WTC11 (cell line): ENCODE measurements at regions not wholly inside any gene's neighbourhood (a gene's known extent, or its start where the extent isn't known, plus 50 kb on each side); places are given as distances from the start of the nearest gene placed in this dataset.
A peak's percentile ranks its signal among the peaks of the same experiment; 100 is the strongest.

ENCODE experiments used
- ATAC-seq: fragments of 200-7000 bp; cut with Tn5 transposase; 2 replicates; pipeline ENCODE4 v1.10.0; 2021; ENCODE audit warnings: mild to moderate bottlenecking, moderate library complexity
- CTCF ChIA-PET: fragments of 300-600 bp; sonication (Branson Sonifier 250); formaldehyde crosslinking; loops from one replicate; lab custom pipeline; 2021; ENCODE audit warnings: antibody characterized with exemption; lab: Charles Lee
- POLR2A ChIA-PET: fragments of 350-600 bp; sonication (Branson Sonifier 250); formaldehyde crosslinking; loops from one replicate; lab custom pipeline; 2021; ENCODE audit warnings: antibody characterized with exemption; lab: Charles Lee
- DNase-seq: peaks from one replicate; pipeline ENCODE4 v3.0.0; 2021; ENCODE audit warnings: low spot score
- H3K27ac Mint-ChIP-seq: 2 replicates; pipeline ENCODE4 v1.8.0; 2021; ENCODE audit warnings: mixed read lengths
- H3K27me3 Mint-ChIP-seq: 2 replicates; pipeline ENCODE4 v1.8.0; 2021; ENCODE audit warnings: low read depth, mild to moderate bottlenecking, moderate library complexity, mixed read lengths
- H3K36me3 Mint-ChIP-seq: 2 replicates; pipeline ENCODE4 v1.8.0; 2021; ENCODE audit warnings: mixed read lengths
- H3K4me1 Mint-ChIP-seq: 2 replicates; pipeline ENCODE4 v1.8.0; 2022; ENCODE audit warnings: mixed read lengths
- H3K4me3 Mint-ChIP-seq: 2 replicates; pipeline ENCODE4 v1.8.0; 2021; ENCODE audit warnings: mild to moderate bottlenecking, moderate library complexity, mixed read lengths
- H3K9me3 Mint-ChIP-seq: 2 replicates; pipeline ENCODE4 v1.8.0; 2021; ENCODE audit warnings: mixed read lengths
- ATF1 ChIP-seq: sonication (generic); formaldehyde crosslinking; IDR thresholded peaks from 2 replicates; pipeline ENCODE4 v1.8.1; 2023; ENCODE audit warnings: mild to moderate bottlenecking, moderate library complexity, missing genetic modification reagents
- CBFB ChIP-seq: sonication (generic); formaldehyde crosslinking; IDR thresholded peaks from 2 replicates; pipeline ENCODE4 v1.8.1; 2022; ENCODE audit warnings: mild to moderate bottlenecking, low read depth, missing genetic modification reagents
- ETV6 ChIP-seq: sonication (generic); formaldehyde crosslinking; IDR thresholded peaks from 2 replicates; pipeline ENCODE4 v1.8.1; 2022; ENCODE audit warnings: mild to moderate bottlenecking, missing genetic modification reagents
- FOXK1 ChIP-seq: sonication (generic); formaldehyde crosslinking; IDR thresholded peaks from 2 replicates; pipeline ENCODE4 v1.8.0; 2022; ENCODE audit warnings: mild to moderate bottlenecking, moderate library complexity, missing genetic modification reagents
- GABPB1 ChIP-seq: sonication (generic); formaldehyde crosslinking; IDR thresholded peaks from 2 replicates; pipeline ENCODE4 v1.8.1; 2023; ENCODE audit warnings: mild to moderate bottlenecking, missing genetic modification reagents
- MXD4 ChIP-seq: fragments of 250-450 bp; sonication (Bioruptor Pico); IDR thresholded peaks from 2 replicates; pipeline ENCODE4 v1.8.0; 2021; ENCODE audit warnings: mild to moderate bottlenecking, moderate library complexity, borderline replicate concordance
- NR1H2 ChIP-seq: sonication (generic); formaldehyde crosslinking; IDR thresholded peaks from 2 replicates; pipeline ENCODE4 v1.9.0; 2021; ENCODE audit warnings: mild to moderate bottlenecking, moderate library complexity, missing genetic modification reagents
- RELA ChIP-seq: sonication (generic); formaldehyde crosslinking; IDR thresholded peaks from 2 replicates; pipeline ENCODE4 v1.8.1; 2022; ENCODE audit warnings: missing genetic modification reagents, mild to moderate bottlenecking, borderline replicate concordance
- TCF7 ChIP-seq: sonication (generic); formaldehyde crosslinking; IDR thresholded peaks from 2 replicates; pipeline ENCODE4 v1.8.0; 2022; ENCODE audit warnings: mild to moderate bottlenecking, low read depth, missing genetic modification reagents, moderate library complexity
- TEAD4 ChIP-seq: sonication (generic); formaldehyde crosslinking; IDR thresholded peaks from 2 replicates; pipeline ENCODE4 v1.8.0; 2022; ENCODE audit warnings: mild to moderate bottlenecking, missing genetic modification reagents
- TP53 ChIP-seq: sonication (generic); formaldehyde crosslinking; IDR thresholded peaks from 2 replicates; pipeline ENCODE4 v1.8.1; 2023; ENCODE audit warnings: mild to moderate bottlenecking, missing genetic modification reagents
- ZNF317 ChIP-seq: sonication (generic); formaldehyde crosslinking; IDR thresholded peaks from 2 replicates; pipeline ENCODE4 v1.8.1; 2023; ENCODE audit warnings: low read depth, mild to moderate bottlenecking, moderate library complexity, missing genetic modification reagents, borderline replicate concordance
- ZNF423 ChIP-seq: fragments of 250-450 bp; sonication (Bioruptor Pico); IDR thresholded peaks from 2 replicates; pipeline ENCODE4 v2.1.2; 2022; ENCODE audit warnings: mild to moderate bottlenecking, moderate library complexity
- TF ChIP-seq, protein P1 (sequence below): sonication (generic); formaldehyde crosslinking; IDR thresholded peaks from 2 replicates; pipeline ENCODE4 v1.8.1; 2023; ENCODE audit warnings: mild to moderate bottlenecking, missing genetic modification reagents
- TF ChIP-seq, protein P2 (sequence below): fragments of 250-450 bp; sonication (Bioruptor Pico); IDR thresholded peaks from 2 replicates; pipeline ENCODE4 v1.9.0; 2021; ENCODE audit warnings: mild to moderate bottlenecking
- TF ChIP-seq, protein P3 (sequence below): sonication (generic); formaldehyde crosslinking; IDR thresholded peaks from 2 replicates; pipeline ENCODE4 v1.8.1; 2023; ENCODE audit warnings: mild to moderate bottlenecking, missing genetic modification reagents, moderate library complexity
- TF ChIP-seq, protein P4 (sequence below): fragments of 250-450 bp; sonication (Bioruptor Pico); conservative IDR thresholded peaks from 2 replicates; pipeline ENCODE4 v1.9.0; 2021; ENCODE audit warnings: mild to moderate bottlenecking
- TF ChIP-seq, protein P5 (sequence below): sonication (generic); formaldehyde crosslinking; IDR thresholded peaks from 2 replicates; pipeline ENCODE4 v1.8.1; 2022; ENCODE audit warnings: mild to moderate bottlenecking, missing genetic modification reagents, moderate library complexity, borderline replicate concordance
- TF ChIP-seq, protein P6 (sequence below): sonication (generic); formaldehyde crosslinking; IDR thresholded peaks from 2 replicates; pipeline ENCODE4 v1.8.1; 2022; ENCODE audit warnings: low read depth, missing genetic modification reagents, borderline replicate concordance

DNA sequence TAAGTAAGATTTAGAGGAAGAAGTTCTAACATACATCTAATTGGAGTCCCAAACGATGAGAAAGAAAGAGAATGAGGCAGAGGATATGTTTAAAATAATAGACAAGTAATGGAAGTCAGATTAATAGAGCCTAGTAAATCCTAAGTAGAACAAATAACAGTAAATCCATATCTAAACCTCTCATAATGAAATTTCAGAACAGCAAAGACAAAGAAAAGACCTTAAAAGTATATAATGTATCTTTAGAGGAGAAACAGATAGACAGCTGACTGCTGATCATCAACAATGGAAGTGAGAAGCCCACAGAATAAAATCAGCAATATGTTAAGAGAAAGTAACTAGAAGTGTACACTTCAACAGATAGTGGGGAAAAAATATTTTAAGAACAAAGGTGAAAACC is 536.2 kb upstream of the ZFHX3 start:
- TF ChIP-seq FOXK1 = no peak
- TF ChIP-seq, protein P1, sequence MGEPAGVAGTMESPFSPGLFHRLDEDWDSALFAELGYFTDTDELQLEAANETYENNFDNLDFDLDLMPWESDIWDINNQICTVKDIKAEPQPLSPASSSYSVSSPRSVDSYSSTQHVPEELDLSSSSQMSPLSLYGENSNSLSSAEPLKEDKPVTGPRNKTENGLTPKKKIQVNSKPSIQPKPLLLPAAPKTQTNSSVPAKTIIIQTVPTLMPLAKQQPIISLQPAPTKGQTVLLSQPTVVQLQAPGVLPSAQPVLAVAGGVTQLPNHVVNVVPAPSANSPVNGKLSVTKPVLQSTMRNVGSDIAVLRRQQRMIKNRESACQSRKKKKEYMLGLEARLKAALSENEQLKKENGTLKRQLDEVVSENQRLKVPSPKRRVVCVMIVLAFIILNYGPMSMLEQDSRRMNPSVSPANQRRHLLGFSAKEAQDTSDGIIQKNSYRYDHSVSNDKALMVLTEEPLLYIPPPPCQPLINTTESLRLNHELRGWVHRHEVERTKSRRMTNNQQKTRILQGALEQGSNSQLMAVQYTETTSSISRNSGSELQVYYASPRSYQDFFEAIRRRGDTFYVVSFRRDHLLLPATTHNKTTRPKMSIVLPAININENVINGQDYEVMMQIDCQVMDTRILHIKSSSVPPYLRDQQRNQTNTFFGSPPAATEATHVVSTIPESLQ = no peak
- peak; percentile 87 for TF ChIP-seq ZNF317 (CRISPR knock-in tag)
- H3K9me3 Mint-ChIP-seq = peaks cover 43% of the 10 kb centered on the region
- H3K36me3 Mint-ChIP-seq = peaks cover 28% of the 10 kb centered on the region
- POLR2A ChIA-PET = interaction anchor here (0.5 to 0.6 kb wide), 2 partner anchors 12 to 135 kb away, joined by 3 to 6 read pairs; no protein-coding TSS in a partner anchor
- DNase-seq = no peak
- ATAC-seq = no peak
- peaks cover 3% of the 10 kb centered on the region; the same call in 1 of the 2 replicates for H3K27me3 Mint-ChIP-seq
- CTCF ChIA-PET = no interaction called here
- no peak overlapping the region for H3K4me3 Mint-ChIP-seq
- H3K4me1 Mint-ChIP-seq = peaks cover under 1% of the 10 kb centered on the region
- H3K27ac Mint-ChIP-seq = no peak overlapping the region

DNA sequence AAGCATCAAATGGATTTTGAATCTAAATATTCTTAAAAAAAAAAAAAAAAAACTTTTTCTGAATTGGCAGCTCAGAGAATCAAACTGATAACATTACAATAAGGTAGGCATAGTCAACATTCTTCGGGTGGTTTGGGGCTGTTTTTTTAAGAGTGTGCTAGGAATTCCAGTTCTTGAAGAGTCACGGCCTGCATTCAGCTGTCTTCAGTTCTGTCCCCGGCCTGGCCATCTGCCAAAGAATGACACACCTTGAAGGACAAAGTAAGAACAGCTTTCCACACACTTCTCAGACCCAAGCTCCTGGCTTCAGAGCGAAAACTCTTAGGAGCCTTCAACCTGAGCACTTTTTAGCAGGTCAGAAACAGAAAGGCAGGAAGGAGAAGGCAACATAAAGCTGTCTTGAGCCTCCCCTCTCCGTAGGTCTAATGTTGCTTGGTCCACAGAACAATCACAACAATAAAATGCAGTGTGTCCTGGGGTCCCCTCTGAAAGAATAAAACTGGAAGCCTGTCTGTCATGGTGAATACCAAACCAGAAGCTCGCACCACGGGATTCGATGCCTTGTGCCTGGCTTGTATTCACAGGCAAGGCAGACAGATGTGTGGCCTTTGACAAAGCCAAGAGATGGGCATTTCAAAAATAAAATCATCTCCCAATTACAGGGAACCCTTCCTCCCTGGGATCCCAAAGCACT is 524.4 kb upstream of the ZFHX3 start:
- POLR2A ChIA-PET = interaction anchor here (0.6 to 0.7 kb wide), 2 partner anchors 12 to 100 kb away, joined by 5 to 6 read pairs; no protein-coding TSS in a partner anchor
- peak; percentile 25 for DNase-seq

DNA sequence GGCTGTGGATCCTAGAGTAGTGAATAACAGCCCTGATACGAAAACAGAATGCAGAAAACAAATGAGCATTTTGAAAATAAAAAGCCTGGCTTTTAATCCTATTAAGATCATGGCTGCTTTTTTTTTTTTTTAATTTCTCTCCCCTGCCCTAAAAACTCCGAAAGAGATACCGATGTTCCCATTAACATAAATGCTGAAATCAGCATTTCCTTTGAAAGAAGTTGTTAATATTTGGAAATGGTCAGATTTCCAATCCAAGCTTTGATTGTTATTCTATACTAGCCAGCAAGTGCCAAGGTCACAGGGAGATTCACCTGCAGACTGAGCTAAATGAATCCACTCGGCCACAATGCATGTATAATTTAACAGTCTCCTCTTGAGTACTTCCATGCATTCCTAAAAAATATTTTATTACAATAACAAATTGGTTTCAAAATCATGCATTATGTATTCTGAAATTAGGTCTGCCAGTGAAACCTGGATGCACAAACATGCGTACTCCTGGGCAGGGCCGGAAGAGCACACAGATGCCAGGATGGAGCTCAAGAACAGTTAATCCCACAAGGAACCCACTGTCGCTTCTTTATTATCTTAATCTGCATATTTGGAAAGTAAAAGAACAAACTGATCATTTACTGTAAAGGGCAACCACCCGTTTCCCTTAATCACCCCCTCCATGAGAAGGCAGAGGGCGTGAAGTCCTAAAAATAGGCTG is 521.5 kb upstream of the ZFHX3 start:
- CTCF ChIA-PET = interaction anchor here (0.7 to 3.3 kb wide), 6 partner anchors 23 to 706 kb away, joined by 3 to 10 read pairs (median 4); no protein-coding TSS in a partner anchor
- Mint-ChIP-seq H3K27ac (no peak overlapping the region), H3K36me3 (no peaks in the 10 kb centered on the region), H3K4me1 (peaks cover 55% of the 10 kb centered on the region), H3K27me3 (no peaks in the 10 kb centered on the region), H3K9me3 (peaks cover 7% of the 10 kb centered on the region), H3K4me3 (no peak overlapping the region)
- POLR2A ChIA-PET = no interaction called here
- ATAC-seq = no peak
- DNase-seq = no peak
- no peak for TF ChIP-seq TEAD4 (CRISPR knock-in tag)
- TF ChIP-seq NR1H2 (CRISPR knock-in tag) = no peak
- TF ChIP-seq, protein P2, sequence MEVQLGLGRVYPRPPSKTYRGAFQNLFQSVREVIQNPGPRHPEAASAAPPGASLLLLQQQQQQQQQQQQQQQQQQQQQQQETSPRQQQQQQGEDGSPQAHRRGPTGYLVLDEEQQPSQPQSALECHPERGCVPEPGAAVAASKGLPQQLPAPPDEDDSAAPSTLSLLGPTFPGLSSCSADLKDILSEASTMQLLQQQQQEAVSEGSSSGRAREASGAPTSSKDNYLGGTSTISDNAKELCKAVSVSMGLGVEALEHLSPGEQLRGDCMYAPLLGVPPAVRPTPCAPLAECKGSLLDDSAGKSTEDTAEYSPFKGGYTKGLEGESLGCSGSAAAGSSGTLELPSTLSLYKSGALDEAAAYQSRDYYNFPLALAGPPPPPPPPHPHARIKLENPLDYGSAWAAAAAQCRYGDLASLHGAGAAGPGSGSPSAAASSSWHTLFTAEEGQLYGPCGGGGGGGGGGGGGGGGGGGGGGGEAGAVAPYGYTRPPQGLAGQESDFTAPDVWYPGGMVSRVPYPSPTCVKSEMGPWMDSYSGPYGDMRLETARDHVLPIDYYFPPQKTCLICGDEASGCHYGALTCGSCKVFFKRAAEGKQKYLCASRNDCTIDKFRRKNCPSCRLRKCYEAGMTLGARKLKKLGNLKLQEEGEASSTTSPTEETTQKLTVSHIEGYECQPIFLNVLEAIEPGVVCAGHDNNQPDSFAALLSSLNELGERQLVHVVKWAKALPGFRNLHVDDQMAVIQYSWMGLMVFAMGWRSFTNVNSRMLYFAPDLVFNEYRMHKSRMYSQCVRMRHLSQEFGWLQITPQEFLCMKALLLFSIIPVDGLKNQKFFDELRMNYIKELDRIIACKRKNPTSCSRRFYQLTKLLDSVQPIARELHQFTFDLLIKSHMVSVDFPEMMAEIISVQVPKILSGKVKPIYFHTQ (CRISPR knock-in tag) = no peak
- TF ChIP-seq GABPB1 = no peak
- TF ChIP-seq TP53 (CRISPR knock-in tag) = no peak
- TF ChIP-seq CBFB (CRISPR knock-in tag) = no peak
- TF ChIP-seq, protein P3, sequence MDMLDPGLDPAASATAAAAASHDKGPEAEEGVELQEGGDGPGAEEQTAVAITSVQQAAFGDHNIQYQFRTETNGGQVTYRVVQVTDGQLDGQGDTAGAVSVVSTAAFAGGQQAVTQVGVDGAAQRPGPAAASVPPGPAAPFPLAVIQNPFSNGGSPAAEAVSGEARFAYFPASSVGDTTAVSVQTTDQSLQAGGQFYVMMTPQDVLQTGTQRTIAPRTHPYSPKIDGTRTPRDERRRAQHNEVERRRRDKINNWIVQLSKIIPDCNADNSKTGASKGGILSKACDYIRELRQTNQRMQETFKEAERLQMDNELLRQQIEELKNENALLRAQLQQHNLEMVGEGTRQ (CRISPR knock-in tag) = no peak
- TF ChIP-seq, protein P4, sequence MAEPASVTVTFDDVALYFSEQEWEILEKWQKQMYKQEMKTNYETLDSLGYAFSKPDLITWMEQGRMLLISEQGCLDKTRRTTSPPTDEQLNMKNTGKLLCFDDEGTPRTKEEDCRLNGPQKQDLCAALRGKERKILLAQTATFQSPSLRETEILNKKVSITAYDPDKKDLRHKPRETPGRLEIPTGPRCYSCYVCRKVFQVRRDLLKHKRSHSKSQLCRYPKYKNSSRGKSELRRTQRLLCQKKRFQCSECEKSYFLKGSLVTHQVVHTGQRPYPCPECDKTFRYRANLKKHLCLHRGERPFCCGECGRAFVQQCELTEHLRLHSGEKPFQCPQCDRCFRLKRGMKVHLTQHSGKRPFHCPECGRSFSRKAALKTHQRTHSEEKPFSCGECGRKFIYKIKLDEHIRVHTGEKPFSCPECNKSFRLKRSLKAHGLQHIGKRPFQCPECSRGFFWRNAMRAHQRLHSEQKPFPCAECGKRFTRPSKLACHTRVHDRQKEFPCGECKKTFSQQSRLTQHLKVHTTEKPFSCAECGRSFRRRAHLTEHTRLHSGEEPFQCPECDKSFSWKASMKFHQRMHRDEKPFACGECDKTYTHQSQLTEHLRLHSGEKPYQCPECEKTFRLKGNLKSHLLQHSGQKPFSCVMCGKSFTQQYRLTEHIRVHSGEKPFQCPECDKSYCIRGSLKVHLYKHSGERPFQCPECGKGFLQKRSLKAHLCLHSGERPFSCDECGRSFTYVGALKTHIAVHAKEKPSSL (CRISPR knock-in tag) = no peak

More for the DNA sequence above, 524.4 kb upstream of the ZFHX3 start:
- Mint-ChIP-seq H3K4me1 (peaks cover 51% of the 10 kb centered on the region), H3K27ac (peak overlapping the region; percentile 47; the same call in 1 of the 2 replicates), H3K36me3 (no peaks in the 10 kb centered on the region), H3K4me3 (no peak overlapping the region), H3K27me3 (no peaks in the 10 kb centered on the region), H3K9me3 (peaks cover 4% of the 10 kb centered on the region)
- ATAC-seq = peak; percentile 60
- CTCF ChIA-PET = interaction anchor here (0.6 to 2.3 kb wide), 7 partner anchors 141 to 536 kb away, joined by 3 to 8 read pairs (median 6); no protein-coding TSS in a partner anchor
- TF ChIP-seq, protein P3 (CRISPR knock-in tag) = no peak
- TF ChIP-seq, protein P5, sequence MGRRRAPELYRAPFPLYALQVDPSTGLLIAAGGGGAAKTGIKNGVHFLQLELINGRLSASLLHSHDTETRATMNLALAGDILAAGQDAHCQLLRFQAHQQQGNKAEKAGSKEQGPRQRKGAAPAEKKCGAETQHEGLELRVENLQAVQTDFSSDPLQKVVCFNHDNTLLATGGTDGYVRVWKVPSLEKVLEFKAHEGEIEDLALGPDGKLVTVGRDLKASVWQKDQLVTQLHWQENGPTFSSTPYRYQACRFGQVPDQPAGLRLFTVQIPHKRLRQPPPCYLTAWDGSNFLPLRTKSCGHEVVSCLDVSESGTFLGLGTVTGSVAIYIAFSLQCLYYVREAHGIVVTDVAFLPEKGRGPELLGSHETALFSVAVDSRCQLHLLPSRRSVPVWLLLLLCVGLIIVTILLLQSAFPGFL (CRISPR knock-in tag) = no peak
- TF ChIP-seq ATF1 (no peak), ZNF423 (CRISPR knock-in tag) (no peak), RELA (no peak), MXD4 (CRISPR knock-in tag) (no peak), TCF7 (CRISPR knock-in tag) (no peak), ETV6 (CRISPR knock-in tag) (no peak)
- TF ChIP-seq, protein P6, sequence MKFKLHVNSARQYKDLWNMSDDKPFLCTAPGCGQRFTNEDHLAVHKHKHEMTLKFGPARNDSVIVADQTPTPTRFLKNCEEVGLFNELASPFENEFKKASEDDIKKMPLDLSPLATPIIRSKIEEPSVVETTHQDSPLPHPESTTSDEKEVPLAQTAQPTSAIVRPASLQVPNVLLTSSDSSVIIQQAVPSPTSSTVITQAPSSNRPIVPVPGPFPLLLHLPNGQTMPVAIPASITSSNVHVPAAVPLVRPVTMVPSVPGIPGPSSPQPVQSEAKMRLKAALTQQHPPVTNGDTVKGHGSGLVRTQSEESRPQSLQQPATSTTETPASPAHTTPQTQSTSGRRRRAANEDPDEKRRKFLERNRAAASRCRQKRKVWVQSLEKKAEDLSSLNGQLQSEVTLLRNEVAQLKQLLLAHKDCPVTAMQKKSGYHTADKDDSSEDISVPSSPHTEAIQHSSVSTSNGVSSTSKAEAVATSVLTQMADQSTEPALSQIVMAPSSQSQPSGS (CRISPR knock-in tag) = no peak
